H7 (cell line): ENCODE measurements at regions not wholly inside any gene's neighbourhood (a gene's known extent, or its start where the extent isn't known, plus 50 kb on each side); places are given as distances from the start of the nearest gene placed in this dataset.
"Not testable (repeated sequence)": the region's sequence is repeated elsewhere in the genome, so short reads cannot be mapped to it uniquely, and the experiment has no call there.

ENCODE experiments used
- DNase-seq: peaks from one replicate; pipeline ENCODE4 v3.0.0; 2012
- H3K27me3 ChIP-seq: 2 replicates; pipeline ENCODE4 v1.6.0; 2011; ENCODE audit warnings: mild to moderate bottlenecking, low read length; ENCODE audit not compliant: control insufficient read depth, insufficient read depth
- H3K36me3 ChIP-seq: replicated peaks from 2 replicates; pipeline ENCODE4 v1.5.1; 2011; ENCODE audit warnings: low read length; ENCODE audit not compliant: control insufficient read depth, insufficient read depth
- H3K4me3 ChIP-seq: 2 replicates; pipeline ENCODE4 v1.5.1; 2011; ENCODE audit warnings: low read depth, mild to moderate bottlenecking, control low read depth, low read length, moderate library complexity; ENCODE audit not compliant: insufficient read depth

DNA sequence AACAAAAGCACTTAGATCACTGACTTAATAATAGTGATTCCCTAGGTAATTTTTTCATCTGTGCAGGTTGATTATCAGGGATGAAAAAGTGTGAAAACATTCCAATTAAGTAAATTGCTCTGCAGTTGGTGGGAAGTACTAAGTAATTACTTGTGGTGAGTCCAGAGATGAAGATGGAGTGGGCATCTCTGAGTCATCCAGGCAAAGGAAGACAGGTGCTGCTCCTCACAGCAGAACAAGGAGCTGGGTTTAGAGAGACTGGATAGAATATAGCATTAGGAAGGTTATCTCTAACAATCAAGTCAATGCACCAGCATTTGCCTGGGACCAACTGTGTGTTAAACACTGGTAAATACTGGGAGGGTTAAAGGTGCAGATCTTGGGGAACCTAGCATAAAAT is 174.0 kb upstream of the SPATA31A3 start:
- not testable (repeated sequence) for DNase-seq, H3K36me3 ChIP-seq, H3K27me3 ChIP-seq, H3K4me3 ChIP-seq

GRCh38 chr9:67162827-67163226 is 170.5 kb upstream of the SPATA31A3 start:
- not testable (repeated sequence) for H3K36me3 ChIP-seq, H3K27me3 ChIP-seq, H3K4me3 ChIP-seq, DNase-seq

- not testable (repeated sequence) for H3K4me3 ChIP-seq, DNase-seq
These were observed 162.9 kb upstream of the SPATA31A3 start for GRCh38 chr9:67155218-67155617.

DNA sequence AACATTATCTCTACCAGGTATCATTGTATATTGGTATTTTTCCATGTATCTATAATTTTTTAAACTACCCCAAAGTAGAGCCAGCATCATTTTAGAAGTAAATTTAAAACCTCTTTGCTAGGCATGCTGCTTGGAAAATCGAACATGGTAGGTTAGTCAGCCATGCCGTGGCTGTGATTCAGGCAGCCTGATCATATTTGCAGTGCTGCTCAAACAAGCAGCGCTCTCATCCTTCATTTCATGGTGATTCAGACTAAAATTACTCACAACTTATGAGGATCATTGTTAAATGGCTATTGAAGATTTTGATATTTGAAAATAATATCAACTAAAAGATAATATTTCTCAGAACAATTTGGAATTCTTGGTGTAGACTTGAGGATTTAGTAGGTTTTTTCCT is 161.2 kb upstream of the SPATA31A3 start:
- H3K4me3 ChIP-seq, H3K36me3 ChIP-seq, DNase-seq, H3K27me3 ChIP-seq: not testable (repeated sequence)

More at GRCh38 chr9:67155218-67155617, 162.9 kb upstream of the SPATA31A3 start:
- H3K36me3 ChIP-seq, H3K27me3 ChIP-seq: not testable (repeated sequence)

GRCh38 chr9:67142392-67143107 is 150.2 kb upstream of the SPATA31A3 start:
- not testable (repeated sequence) for H3K27me3 ChIP-seq, H3K4me3 ChIP-seq, H3K36me3 ChIP-seq, DNase-seq

DNA sequence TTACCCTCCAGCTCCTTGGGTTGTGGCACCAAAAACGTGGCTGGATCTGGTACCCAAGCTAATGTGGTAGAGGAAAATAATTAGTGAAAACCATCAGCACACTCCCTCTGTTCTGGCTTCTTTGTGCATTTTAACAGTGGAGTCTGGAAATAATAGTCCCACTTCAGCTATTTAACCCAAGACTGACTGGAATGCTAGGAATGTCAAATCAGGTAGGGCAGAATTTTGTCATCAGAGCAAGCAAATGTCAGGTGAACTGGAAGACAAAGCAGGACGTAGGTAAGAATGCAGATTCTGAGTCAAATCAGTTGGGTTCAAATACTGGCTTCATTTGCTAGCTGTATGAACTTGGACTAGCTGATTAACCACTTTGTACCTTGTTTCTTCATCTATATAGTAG is 144.0 kb upstream of the SPATA31A3 start:
- H3K27me3 ChIP-seq, H3K36me3 ChIP-seq, H3K4me3 ChIP-seq, DNase-seq: not testable (repeated sequence)

DNA sequence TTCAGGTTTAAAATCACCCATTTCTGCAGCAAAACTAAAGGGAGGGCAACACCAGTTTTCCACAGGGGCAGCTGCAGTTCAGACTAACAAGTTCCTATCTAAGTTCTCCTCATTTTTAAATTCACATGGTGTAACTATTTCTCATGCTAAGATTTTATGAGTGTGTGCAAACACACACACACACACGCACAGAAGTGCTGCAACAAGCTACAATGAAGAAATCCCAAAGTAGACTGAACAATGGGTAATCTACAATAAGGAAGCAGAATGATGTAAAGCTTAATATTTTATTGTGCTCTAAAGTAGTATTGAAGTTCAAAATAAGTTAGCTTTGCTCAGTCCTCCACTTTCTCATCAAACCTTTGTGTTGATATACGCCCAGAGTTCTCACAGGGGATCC is 140.8 kb upstream of the SPATA31A3 start:
- H3K27me3 ChIP-seq, DNase-seq, H3K4me3 ChIP-seq, H3K36me3 ChIP-seq: not testable (repeated sequence)

DNA sequence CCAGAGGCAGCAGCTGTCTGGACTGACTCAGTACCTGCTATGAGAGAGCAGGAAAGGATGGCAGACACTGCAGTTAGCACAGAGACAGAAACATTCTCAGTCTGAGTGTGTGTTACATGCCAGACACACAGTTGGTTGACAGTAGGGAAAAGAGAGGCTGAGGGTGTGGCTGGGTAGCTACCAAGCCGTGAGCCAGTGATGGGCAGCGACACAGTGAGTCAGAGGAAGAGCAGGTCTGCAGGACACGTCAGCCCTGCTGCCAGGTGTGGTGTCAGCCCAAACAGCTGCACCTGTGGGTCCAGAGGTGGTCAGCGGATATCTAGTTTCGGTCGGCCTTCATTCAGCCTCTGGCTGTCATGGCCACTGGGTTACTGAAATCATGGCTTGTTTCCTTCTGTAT is 124.4 kb upstream of the SPATA31A3 start:
- not testable (repeated sequence) for H3K36me3 ChIP-seq, DNase-seq, H3K4me3 ChIP-seq, H3K27me3 ChIP-seq

- not testable (repeated sequence) for H3K27me3 ChIP-seq, H3K36me3 ChIP-seq, DNase-seq, H3K4me3 ChIP-seq
These were observed 119.8 kb upstream of the SPATA31A3 start for GRCh38 chr9:67112148-67112547.

DNA sequence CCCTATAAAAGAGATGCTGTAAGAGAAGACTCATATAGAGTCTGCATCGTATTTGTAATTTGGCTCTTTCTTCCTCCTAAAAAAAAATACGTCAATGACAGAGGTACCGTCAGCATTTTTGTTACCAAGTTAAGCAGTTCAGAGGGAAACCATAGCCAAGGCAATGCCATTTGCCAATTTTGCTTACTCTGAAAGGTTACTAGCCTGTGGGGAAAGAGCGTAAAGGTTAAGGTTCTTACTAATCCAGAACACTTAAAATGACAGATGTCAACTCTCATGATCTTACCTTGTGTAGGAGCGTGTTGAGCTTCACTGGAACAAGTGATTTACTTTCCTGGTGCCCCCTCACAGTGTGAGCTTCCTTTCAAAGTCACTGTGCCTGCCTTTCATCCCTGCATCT is 119.4 kb upstream of the SPATA31A3 start:
- not testable (repeated sequence) for DNase-seq, H3K4me3 ChIP-seq, H3K27me3 ChIP-seq, H3K36me3 ChIP-seq

- not testable (repeated sequence) for DNase-seq
These were observed 117.5 kb upstream of the SPATA31A3 start for GRCh38 chr9:67109859-67110258.

GRCh38 chr9:67106659-67107058 is 114.3 kb upstream of the SPATA31A3 start:
- H3K27me3 ChIP-seq, DNase-seq, H3K36me3 ChIP-seq, H3K4me3 ChIP-seq: not testable (repeated sequence)

More at GRCh38 chr9:67109859-67110258, 117.5 kb upstream of the SPATA31A3 start:
- H3K27me3 ChIP-seq, H3K4me3 ChIP-seq, H3K36me3 ChIP-seq: not testable (repeated sequence)

DNA sequence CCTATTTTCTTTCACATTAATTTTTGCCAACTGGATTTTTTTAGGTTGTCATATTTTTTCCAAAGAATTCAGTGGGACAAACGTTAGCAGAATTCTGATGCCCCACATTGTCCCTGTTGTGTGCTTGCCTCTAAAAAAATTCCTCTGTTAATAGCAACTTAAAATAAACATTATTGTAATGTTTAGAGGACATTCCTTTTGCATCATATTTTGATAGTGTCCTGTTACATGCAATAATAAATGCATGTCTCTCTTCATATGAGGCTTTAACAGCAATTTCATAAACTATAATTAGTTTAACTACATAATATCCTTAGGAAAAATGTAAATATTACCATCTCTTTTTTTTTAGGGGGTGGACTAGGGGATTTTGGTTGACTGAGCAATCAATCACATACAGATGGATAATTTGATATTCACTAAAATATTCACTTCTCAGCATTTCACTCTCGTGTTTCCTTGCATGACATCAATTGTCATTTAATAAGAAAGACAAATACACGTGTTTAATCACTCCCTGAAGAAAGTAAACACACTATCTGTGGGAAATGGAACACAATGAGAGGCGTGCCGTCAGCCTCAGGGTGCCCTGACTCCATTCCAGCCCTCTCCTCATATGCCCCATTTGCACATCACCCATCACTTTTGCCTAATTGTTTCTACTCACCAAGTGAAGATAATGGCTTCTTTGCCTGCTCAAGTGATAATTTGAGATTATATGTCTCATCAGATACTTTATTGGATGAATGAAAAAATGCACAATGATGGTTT is 110.3 kb upstream of the SPATA31A3 start:
- not testable (repeated sequence) for H3K36me3 ChIP-seq, DNase-seq, H3K27me3 ChIP-seq

GRCh38 chr9:67091104-67091503 is 98.8 kb upstream of the SPATA31A3 start:
- H3K36me3 ChIP-seq, H3K27me3 ChIP-seq, DNase-seq, H3K4me3 ChIP-seq: not testable (repeated sequence)

More for the DNA sequence above, 110.3 kb upstream of the SPATA31A3 start:
- not testable (repeated sequence) for H3K4me3 ChIP-seq

- H3K27me3 ChIP-seq, DNase-seq, H3K4me3 ChIP-seq, H3K36me3 ChIP-seq: not testable (repeated sequence)
These were observed 94.5 kb upstream of the SPATA31A3 start for GRCh38 chr9:67086862-67087261.
